Thymus (tissue), 11 donors: ENCODE measurements at regions not wholly inside any gene's neighbourhood (a gene's known extent, or its start where the extent isn't known, plus 50 kb on each side); places are given as distances from the start of the nearest gene placed in this dataset.

Source experiments
- DNase-seq, 9 donors: peaks; one replicate each; pipeline ENCODE4 v3.0.0-alpha.2; 2013; ENCODE audit warnings: low spot score in 9 of 9, low read depth in 6 of 9, missing footprints in 1 of 9
- H3K27ac ChIP-seq, 2 donors: one replicate each; pipeline ENCODE4 v1.5.1; 2013; ENCODE audit warnings: control low read depth in 1 of 2, low read depth in 1 of 2, low read length in 1 of 2, mild to moderate bottlenecking in 1 of 2, moderate library complexity in 1 of 2
- H3K27me3 ChIP-seq, 2 donors: one replicate each; pipeline ENCODE4 v1.5.1; 2013; ENCODE audit warnings: low read length in 1 of 2; ENCODE audit not compliant: control insufficient read depth in 2 of 2, insufficient read depth in 1 of 2
- H3K36me3 ChIP-seq, 2 donors: one replicate each; pipeline ENCODE4 v1.5.1; 2013; ENCODE audit warnings: low read length in 1 of 2, mild to moderate bottlenecking in 1 of 2, moderate library complexity in 1 of 2; ENCODE audit not compliant: control insufficient read depth in 2 of 2, insufficient read depth in 2 of 2
- H3K4me1 ChIP-seq, 2 donors: one replicate each; pipeline ENCODE4 v1.5.1; 2013; ENCODE audit warnings: low read length in 2 of 2; ENCODE audit not compliant: control insufficient read depth in 2 of 2, insufficient read depth in 2 of 2
- H3K4me3 ChIP-seq, 2 donors: one replicate each; pipeline ENCODE4 v1.5.1; 2013; ENCODE audit warnings: low read length in 2 of 2, control low read depth in 1 of 2, mild to moderate bottlenecking in 1 of 2
- H3K9me3 ChIP-seq, 2 donors: one replicate each; pipeline ENCODE4 v1.5.1; 2013; ENCODE audit warnings: low read length in 1 of 2, mild to moderate bottlenecking in 1 of 2; ENCODE audit not compliant: control insufficient read depth in 2 of 2, insufficient read depth in 1 of 2
- WGBS: extraction: QIAGEN DNeasy Blood & Tissue Kit; methylation state at CpG from one replicate; pipeline ENCODE4 v1.1.7; 2013; 5-methylcytosine and 5-hydroxymethylcytosine counted together
- donor health status: healthy.

GRCh38 chr13:104314926-104315535 is 1248.8 kb upstream of the SLC10A2 start:
- Histone ChIP-seq H3K27ac (no peak overlapping the region), H3K27me3 (no peaks in the 10 kb centered on the region), H3K4me1 (no peaks in the 10 kb centered on the region), H3K36me3 (no peaks in the 10 kb centered on the region), H3K9me3 (no peaks in the 10 kb centered on the region), H3K4me3 (no peak overlapping the region)
- 92% methylated on average over 3 of the region's 3 CpGs for WGBS
- no peak for DNase-seq

- Histone ChIP-seq H3K4me1 (no peaks in the 10 kb centered on the region), H3K9me3 (no peaks in the 10 kb centered on the region), H3K36me3 (no peaks in the 10 kb centered on the region), H3K27me3 (no peaks in the 10 kb centered on the region), H3K4me3 (no peak overlapping the region), H3K27ac (no peak overlapping the region)
- DNase-seq: no peak
- WGBS: 97% methylated on average over 1 of the region's 1 CpG
Observed at GRCh38 chr13:104314321-104314720, 1248.1 kb upstream of the SLC10A2 start.

GRCh38 chr13:104310861-104311260 is 1244.6 kb upstream of the SLC10A2 start:
- no peak overlapping the region for H3K27ac ChIP-seq
- DNase-seq: no peak
- no peaks in the 10 kb centered on the region for H3K9me3 ChIP-seq
- H3K4me3 ChIP-seq: no peak overlapping the region
- WGBS: 55% methylated on average over 2 of the region's 2 CpGs
- H3K36me3 ChIP-seq: no peaks in the 10 kb centered on the region
- no peaks in the 10 kb centered on the region for H3K27me3 ChIP-seq
- no peaks in the 10 kb centered on the region for H3K4me1 ChIP-seq

- H3K36me3 ChIP-seq: no peaks in the 10 kb centered on the region
- H3K27me3 ChIP-seq: no peaks in the 10 kb centered on the region
- no peak for DNase-seq
- H3K9me3 ChIP-seq: no peaks in the 10 kb centered on the region
- 87% methylated on average over 1 of the region's 1 CpG for WGBS
- no peak overlapping the region for H3K4me3 ChIP-seq
- no peaks in the 10 kb centered on the region for H3K4me1 ChIP-seq
- no peak overlapping the region for H3K27ac ChIP-seq
Observed at GRCh38 chr13:104309431-104309830, 1243.2 kb upstream of the SLC10A2 start.

GRCh38 chr13:104301171-104301975 is 1235.2 kb upstream of the SLC10A2 start:
- Histone ChIP-seq H3K4me3 (no peak overlapping the region), H3K4me1 (no peaks in the 10 kb centered on the region), H3K27ac (no peak overlapping the region), H3K36me3 (no peaks in the 10 kb centered on the region), H3K27me3 (no peaks in the 10 kb centered on the region), H3K9me3 (no peaks in the 10 kb centered on the region)
- no peak for DNase-seq
- 85% methylated on average over 4 of the region's 4 CpGs for WGBS

GRCh38 chr13:104297075-104297474 is 1230.9 kb upstream of the SLC10A2 start:
- Histone ChIP-seq H3K27me3 (no peaks in the 10 kb centered on the region), H3K4me3 (no peak overlapping the region), H3K9me3 (no peaks in the 10 kb centered on the region), H3K27ac (no peak overlapping the region), H3K36me3 (no peaks in the 10 kb centered on the region), H3K4me1 (no peaks in the 10 kb centered on the region)
- WGBS: 95% methylated on average over 2 of the region's 2 CpGs
- DNase-seq: no peak

- 95% methylated on average over 1 of the region's 1 CpG for WGBS
- H3K9me3 ChIP-seq: no peaks in the 10 kb centered on the region
- H3K4me3 ChIP-seq: no peak overlapping the region
- no peaks in the 10 kb centered on the region for H3K36me3 ChIP-seq
- H3K27ac ChIP-seq: no peak overlapping the region
- H3K27me3 ChIP-seq: no peaks in the 10 kb centered on the region
- no peaks in the 10 kb centered on the region for H3K4me1 ChIP-seq
- DNase-seq: no peak
Observed at GRCh38 chr13:104296286-104296685, 1230.1 kb upstream of the SLC10A2 start.

- no peak for DNase-seq
- Histone ChIP-seq H3K27me3 (no peaks in the 10 kb centered on the region), H3K27ac (no peak overlapping the region), H3K4me3 (no peak overlapping the region), H3K4me1 (no peaks in the 10 kb centered on the region), H3K36me3 (no peaks in the 10 kb centered on the region), H3K9me3 (no peaks in the 10 kb centered on the region)
- 88% methylated on average over 5 of the region's 5 CpGs for WGBS
Observed at GRCh38 chr13:104295537-104295936, 1229.3 kb upstream of the SLC10A2 start.

- Histone ChIP-seq H3K9me3 (no peaks in the 10 kb centered on the region), H3K27ac (no peak overlapping the region), H3K4me1 (peaks cover 0 to 3% of the 10 kb centered on the region in 2 donors), H3K36me3 (no peaks in the 10 kb centered on the region), H3K27me3 (no peaks in the 10 kb centered on the region), H3K4me3 (no peak overlapping the region)
- WGBS: 97% methylated on average over 3 of the region's 3 CpGs
- no peak for DNase-seq
Observed at GRCh38 chr13:104289400-104289799, 1223.2 kb upstream of the SLC10A2 start.
